Neural cell (in vitro differentiated cells): ENCODE measurements at regions not wholly inside any gene's neighbourhood (a gene's known extent, or its start where the extent isn't known, plus 50 kb on each side); places are given as distances from the start of the nearest gene placed in this dataset.

Experiments used
- CTCF ChIP-seq: fragments of 450-650 bp; IDR thresholded peaks from 2 replicates; pipeline ENCODE4 v1.5.1; 2014; ENCODE audit warnings: antibody characterized with exemption, mild to moderate bottlenecking, moderate library complexity; ENCODE audit not compliant: poor library complexity, severe bottlenecking
- EP300 ChIP-seq: fragments of 450-650 bp; conservative IDR thresholded peaks from 2 replicates; pipeline ENCODE4 v1.6.1; 2014; ENCODE audit warnings: antibody characterized with exemption, mild to moderate bottlenecking, moderate library complexity; ENCODE audit not compliant: poor library complexity, severe bottlenecking
- REST ChIP-seq: IDR thresholded peaks from 2 replicates; pipeline ENCODE4 v1.6.1; 2012; ENCODE audit warnings: borderline replicate concordance
- TAF1 ChIP-seq: IDR thresholded peaks from 2 replicates; pipeline ENCODE4 v1.6.1; 2012; ENCODE audit warnings: low read depth

DNA sequence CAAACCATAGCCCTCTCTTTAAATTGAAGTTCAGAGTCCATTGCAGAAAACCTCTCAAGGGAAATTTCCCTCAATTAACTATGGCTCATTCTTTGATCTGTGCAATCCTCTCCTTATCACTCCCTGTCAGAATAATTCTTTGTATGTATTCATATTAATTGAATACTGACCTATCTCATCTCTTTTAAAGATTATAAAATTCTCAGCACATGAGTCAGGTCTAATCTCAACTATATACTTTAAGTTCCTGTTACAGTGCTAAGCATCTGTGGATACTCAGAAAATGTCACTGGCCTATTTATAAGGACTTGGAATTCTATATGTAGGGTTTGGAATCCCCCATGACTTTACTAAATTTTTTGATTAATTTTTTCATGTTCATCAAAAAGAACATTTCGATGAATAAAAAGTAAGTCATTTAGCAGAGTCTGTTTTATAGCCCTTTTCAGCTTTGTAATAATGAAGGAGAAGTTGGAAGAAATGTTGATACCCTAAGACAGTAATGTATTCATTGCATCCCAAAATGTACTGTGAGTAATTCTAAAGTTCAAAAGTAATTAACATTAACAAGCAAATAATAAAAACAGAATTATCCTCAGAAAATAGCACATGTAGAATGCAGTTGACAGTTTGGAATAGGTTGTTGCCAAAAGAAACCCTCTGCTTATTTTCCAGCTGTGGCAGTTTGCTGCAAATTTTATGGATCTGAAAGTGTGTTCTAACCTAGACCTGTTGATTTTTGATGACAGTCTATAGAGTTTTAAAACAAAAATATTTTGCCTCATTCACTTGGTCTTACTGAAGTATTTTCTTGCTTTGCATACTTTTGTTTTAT, 503.4 kb upstream of the CBLB start:
- TF ChIP-seq CTCF (no peak), TAF1 (no peak), EP300 (no peak), REST (no peak)
